Adrenal gland (tissue), 9 donors: ENCODE measurements at regions not wholly inside any gene's neighbourhood (a gene's known extent, or its start where the extent isn't known, plus 50 kb on each side); places are given as distances from the start of the nearest gene placed in this dataset.

Source experiments
- DNase-seq, 7 donors: peaks; one replicate each; pipeline ENCODE4 v3.0.0-alpha.2; 2019 to 2020
- H3K27ac ChIP-seq, 5 donors: fragments of 200-600 bp; sonication (generic) in 4 of 5; 1 replicate in 3 of 5; 2 replicates in 2 of 5; pipeline versions ENCODE4 v1.5.1 to v1.8.0; 2016 to 2020; ENCODE audit warnings: mild to moderate bottlenecking in 1 of 5
- H3K27me3 ChIP-seq: fragments of 200-600 bp; 2 replicates; pipeline ENCODE4 v1.8.0; 2021
- H3K36me3 ChIP-seq, 2 donors: fragments of 200-600 bp; replicated peaks in 1 of 2; 1 replicate in 1 of 2; 2 replicates in 1 of 2; pipeline versions ENCODE4 v1.5.1 to v1.8.0; 2018 to 2022
- H3K4me1 ChIP-seq, 2 donors: fragments of 200-600 bp; replicated peaks in 1 of 2; 1 replicate in 1 of 2; 2 replicates in 1 of 2; pipeline versions ENCODE4 v1.5.1 to v1.8.0; 2018 to 2021
- H3K4me3 ChIP-seq, 4 donors: fragments of 200-600 bp; sonication (generic) in 3 of 4; one replicate each; pipeline ENCODE4 v1.5.1; 2016 to 2018
- H3K9me3 ChIP-seq, 3 donors: fragments of 200-600 bp; sonication (generic) in 1 of 3; replicated peaks in 1 of 3; 1 replicate in 2 of 3; 2 replicates in 1 of 3; pipeline versions ENCODE4 v1.5.1 to v1.8.0; 2016 to 2021
- CTCF ChIP-seq, 6 experiments: fragments of 450-650 bp in 4 of 6; fragments of 200-600 bp in 2 of 6; sonication (generic) in 1 of 6; IDR thresholded peaks; 1 replicate in 5 of 6; 2 replicates in 1 of 6; pipeline versions ENCODE4 v1.5.1 to v1.8.0; 2016 to 2021; ENCODE audit warnings: antibody characterized with exemption in 6 of 6, mild to moderate bottlenecking in 2 of 6, moderate library complexity in 1 of 6
- POLR2A ChIP-seq, 2 donors: fragments of 450-650 bp; IDR thresholded peaks; one replicate each; pipeline ENCODE4 v1.6.1; 2017; ENCODE audit warnings: antibody characterized with exemption in 2 of 2, mild to moderate bottlenecking in 2 of 2, moderate library complexity in 1 of 2
- whole genome bisulfite sequencing, 4 donors: extraction: QIAGEN DNeasy Blood & Tissue Kit in 2 of 4; methylation state at CpG; one replicate each; pipeline versions ENCODE4 v1.1.5 to v1.1.7; 2013 to 2017; 5-methylcytosine and 5-hydroxymethylcytosine counted together
- intact Hi-C, 2 donors: fragments of 100-400 bp; cut with DNase I; formaldehyde crosslinking; loops; one replicate each; pipeline versions ENCODE4 v1.14.1 to v1.15.0; 2022 to 2023
- donor health status: healthy with polysubstance abuse.
- donor health status: Bipolar disorder and iron deficiency.
- donor health status: DM: yes; HTN: yes; CAD: no.
- donor health status: DM: no; HTN: no; CAD: no.
- donor health status: DM: no; HTN: no; CAD: no.

DNA sequence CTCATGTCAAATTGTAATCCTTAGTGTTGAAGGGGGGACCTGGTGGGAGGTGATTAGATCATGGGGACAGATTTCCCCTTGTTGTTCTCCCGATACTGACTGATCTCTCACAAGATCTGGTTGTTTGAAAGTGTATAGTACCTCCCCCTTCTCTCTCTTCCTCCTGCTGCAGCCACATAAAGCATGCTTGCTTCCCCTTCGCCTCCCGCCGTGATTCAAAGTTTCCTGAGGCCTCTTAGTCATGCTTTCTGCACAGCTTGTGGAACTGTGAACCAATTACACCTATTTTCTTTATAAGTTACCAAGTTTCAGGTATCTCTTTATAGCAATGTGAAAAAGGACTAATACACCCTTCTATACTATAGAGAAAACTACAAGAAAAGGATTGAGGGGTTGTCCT lies 1170.5 kb upstream of the AGA start:
- 50 to 72% (median 57%) methylated on average over 4 of the region's 4 CpGs for WGBS, 4 donors
- no peaks in the 10 kb centered on the region for H3K9me3 ChIP-seq
- intact Hi-C loops, result no loop called here
- H3K27ac ChIP-seq, result no peak overlapping the region
- no peaks in the 10 kb centered on the region for H3K4me1 ChIP-seq
- TF ChIP-seq POLR2A (IDR thresholded peaks at IDR 0.05) (no peak), CTCF (IDR thresholded peaks at IDR 0.05) (no peak)
- no peak for DNase-seq
- H3K4me3 ChIP-seq, result no peak overlapping the region
- H3K36me3 ChIP-seq, result no peaks in the 10 kb centered on the region
- no peaks in the 10 kb centered on the region for H3K27me3 ChIP-seq

GRCh38 chr4:178632415-178632814 lies 1190.2 kb upstream of the AGA start:
- no peak for DNase-seq
- intact Hi-C loops, result no loop called here
- H3K4me1 ChIP-seq, result no peaks in the 10 kb centered on the region
- no peak for TF ChIP-seq POLR2A (IDR thresholded peaks at IDR 0.05)
- TF ChIP-seq CTCF (IDR thresholded peaks at IDR 0.05), result no peak
- H3K9me3 ChIP-seq, result no peaks in the 10 kb centered on the region
- WGBS, 4 donors, result 77 to 95% (median 81%) methylated on average over 1 of the region's 1 CpG
- H3K27ac ChIP-seq, result no peak overlapping the region
- no peaks in the 10 kb centered on the region for H3K36me3 ChIP-seq
- H3K4me3 ChIP-seq, result no peak overlapping the region
- H3K27me3 ChIP-seq, result no peaks in the 10 kb centered on the region

GRCh38 chr4:178633263-178633662 lies 1191.0 kb upstream of the AGA start:
- H3K27me3 ChIP-seq, result no peaks in the 10 kb centered on the region
- H3K4me1 ChIP-seq, result no peaks in the 10 kb centered on the region
- TF ChIP-seq CTCF (IDR thresholded peaks at IDR 0.05) (no peak), POLR2A (IDR thresholded peaks at IDR 0.05) (no peak)
- no peak overlapping the region for H3K27ac ChIP-seq
- no peaks in the 10 kb centered on the region for H3K9me3 ChIP-seq
- DNase-seq, result no peak
- intact Hi-C loops, result no loop called here
- no peak overlapping the region for H3K4me3 ChIP-seq
- H3K36me3 ChIP-seq, result no peaks in the 10 kb centered on the region
- WGBS, 4 donors, result 53 to 62% (median 61%) methylated on average over 1 of the region's 1 CpG

GRCh38 chr4:178664621-178665020 lies 1222.4 kb upstream of the AGA start:
- no peak for DNase-seq
- WGBS, 4 donors, result 68 to 76% (median 72%) methylated on average over 1 of the region's 1 CpG
- intact Hi-C loops, result no loop called here
- Histone ChIP-seq H3K9me3 (no peaks in the 10 kb centered on the region), H3K27me3 (no peaks in the 10 kb centered on the region), H3K27ac (no peak overlapping the region), H3K4me3 (no peak overlapping the region), H3K4me1 (no peaks in the 10 kb centered on the region), H3K36me3 (no peaks in the 10 kb centered on the region)
- TF ChIP-seq POLR2A (IDR thresholded peaks at IDR 0.05), result no peak
- TF ChIP-seq CTCF (IDR thresholded peaks at IDR 0.05), result no peak
